AG10803 (cell line): ENCODE measurements at regions not wholly inside any gene's neighbourhood (a gene's known extent, or its start where the extent isn't known, plus 50 kb on each side); places are given as distances from the start of the nearest gene placed in this dataset.
"Not testable (repeated sequence)": the region's sequence is repeated elsewhere in the genome, so short reads cannot be mapped to it uniquely, and the experiment has no call there.

Source experiments
- DNase-seq: peaks from one replicate; pipeline ENCODE4 v3.0.0; 2010; ENCODE audit warnings: low read depth
- H3K4me3 ChIP-seq: 2 replicates; pipeline ENCODE4 v1.5.1; 2011; ENCODE audit warnings: mild to moderate bottlenecking, low read length, control low read depth
- TF ChIP-seq, protein P1 (sequence below): conservative IDR thresholded peaks from 2 replicates; pipeline ENCODE4 v1.5.1; 2011; ENCODE audit warnings: mild to moderate bottlenecking, low read length, control low read depth, inconsistent platforms

DNA sequence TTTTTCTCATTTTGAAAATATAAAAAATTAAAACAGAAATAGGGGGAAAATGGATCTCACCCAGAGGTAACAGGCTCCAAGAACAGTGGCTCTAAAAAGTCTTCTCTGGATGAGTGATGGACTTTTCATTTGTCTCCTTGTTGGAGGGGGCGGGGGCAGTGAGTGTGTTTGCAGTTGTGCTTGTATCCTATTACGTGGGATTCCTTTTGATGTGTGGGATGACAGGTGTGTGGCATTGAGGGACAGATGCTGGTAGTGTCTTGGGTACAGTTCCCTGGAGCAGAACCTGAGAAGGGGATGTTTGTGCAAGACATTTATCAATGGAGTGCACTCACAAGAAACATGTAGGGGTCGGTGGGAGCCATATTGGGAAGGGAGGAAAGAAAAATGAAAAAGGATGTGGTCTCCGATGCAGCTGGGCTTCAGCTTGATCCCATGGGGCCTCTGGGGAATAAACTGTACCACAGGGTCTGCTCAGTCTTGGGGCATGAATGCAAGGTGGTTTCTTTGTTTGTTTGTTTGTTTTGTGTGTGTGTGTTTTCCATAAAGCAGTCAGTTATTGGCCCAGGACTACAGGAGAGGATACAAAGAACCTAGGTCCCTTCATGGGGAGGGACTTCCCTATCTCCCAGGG, 120.0 kb upstream of the SLC35G4 start:
- DNase-seq: no peak
- TF ChIP-seq, protein P1, sequence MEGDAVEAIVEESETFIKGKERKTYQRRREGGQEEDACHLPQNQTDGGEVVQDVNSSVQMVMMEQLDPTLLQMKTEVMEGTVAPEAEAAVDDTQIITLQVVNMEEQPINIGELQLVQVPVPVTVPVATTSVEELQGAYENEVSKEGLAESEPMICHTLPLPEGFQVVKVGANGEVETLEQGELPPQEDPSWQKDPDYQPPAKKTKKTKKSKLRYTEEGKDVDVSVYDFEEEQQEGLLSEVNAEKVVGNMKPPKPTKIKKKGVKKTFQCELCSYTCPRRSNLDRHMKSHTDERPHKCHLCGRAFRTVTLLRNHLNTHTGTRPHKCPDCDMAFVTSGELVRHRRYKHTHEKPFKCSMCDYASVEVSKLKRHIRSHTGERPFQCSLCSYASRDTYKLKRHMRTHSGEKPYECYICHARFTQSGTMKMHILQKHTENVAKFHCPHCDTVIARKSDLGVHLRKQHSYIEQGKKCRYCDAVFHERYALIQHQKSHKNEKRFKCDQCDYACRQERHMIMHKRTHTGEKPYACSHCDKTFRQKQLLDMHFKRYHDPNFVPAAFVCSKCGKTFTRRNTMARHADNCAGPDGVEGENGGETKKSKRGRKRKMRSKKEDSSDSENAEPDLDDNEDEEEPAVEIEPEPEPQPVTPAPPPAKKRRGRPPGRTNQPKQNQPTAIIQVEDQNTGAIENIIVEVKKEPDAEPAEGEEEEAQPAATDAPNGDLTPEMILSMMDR: no peak
- H3K4me3 ChIP-seq: no peak overlapping the region

DNA sequence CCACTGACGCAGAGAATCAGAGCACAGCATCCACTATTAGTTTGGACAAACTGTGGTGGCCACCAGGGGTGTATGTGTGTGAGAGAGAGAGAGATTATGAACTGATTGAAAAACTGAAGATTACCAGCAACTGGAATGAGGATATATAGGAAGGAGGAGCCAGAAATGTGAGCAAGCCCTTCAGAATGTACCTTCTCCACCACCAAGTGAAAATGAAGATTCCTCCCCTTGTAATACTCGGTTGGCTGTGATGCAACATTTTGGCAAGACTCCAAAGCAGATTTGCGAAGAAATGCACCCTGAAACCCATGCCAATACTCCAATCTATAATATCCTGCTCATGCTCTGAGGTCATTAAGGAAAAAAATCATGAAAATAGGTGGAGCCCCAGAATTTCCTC, 121.2 kb upstream of the SLC35G4 start:
- TF ChIP-seq, protein P1: no peak
- peak; percentile 59 for DNase-seq
- no peak overlapping the region for H3K4me3 ChIP-seq

DNA sequence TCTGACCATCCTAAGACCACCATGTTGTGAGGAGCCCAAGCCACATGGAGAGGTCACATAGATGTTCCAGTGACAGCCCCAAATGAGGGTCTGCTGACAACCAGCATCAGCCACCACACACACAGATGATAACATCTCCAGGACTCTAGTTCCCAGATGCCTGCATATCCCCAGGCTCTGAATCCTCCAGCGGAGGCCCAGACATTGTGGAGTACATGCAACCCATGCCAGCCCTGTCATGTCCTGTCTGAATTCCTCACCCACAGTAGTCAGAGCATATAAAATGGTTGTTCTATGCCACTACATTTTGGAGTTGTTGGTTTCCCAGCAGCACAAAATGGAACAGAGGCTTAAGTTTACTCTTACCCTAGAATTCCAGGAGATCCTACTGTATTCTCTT, 122.0 kb upstream of the SLC35G4 start:
- TF ChIP-seq, protein P1: no peak
- H3K4me3 ChIP-seq: no peak overlapping the region
- no peak for DNase-seq

DNA sequence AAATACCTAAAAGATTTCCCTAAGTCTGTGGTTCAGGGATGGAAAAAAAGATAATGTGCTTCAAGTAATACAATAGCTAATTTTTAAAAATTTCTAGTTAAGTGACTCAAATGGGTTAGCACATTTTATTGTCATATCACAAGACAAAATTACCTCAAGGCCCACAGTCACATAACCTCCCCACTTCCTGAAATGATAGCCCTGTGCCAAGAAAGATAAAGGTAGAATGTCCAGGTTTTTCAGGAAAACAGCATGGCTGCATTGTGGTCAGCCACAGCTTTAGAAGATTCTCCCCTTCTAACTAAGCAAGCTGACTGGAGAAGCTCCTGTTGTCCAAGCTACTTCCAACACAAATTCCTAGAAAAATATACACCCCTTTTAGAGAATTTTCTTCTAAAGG, 127.1 kb upstream of the SLC35G4 start:
- no peak overlapping the region for H3K4me3 ChIP-seq
- TF ChIP-seq, protein P1: no peak
- no peak for DNase-seq

DNA sequence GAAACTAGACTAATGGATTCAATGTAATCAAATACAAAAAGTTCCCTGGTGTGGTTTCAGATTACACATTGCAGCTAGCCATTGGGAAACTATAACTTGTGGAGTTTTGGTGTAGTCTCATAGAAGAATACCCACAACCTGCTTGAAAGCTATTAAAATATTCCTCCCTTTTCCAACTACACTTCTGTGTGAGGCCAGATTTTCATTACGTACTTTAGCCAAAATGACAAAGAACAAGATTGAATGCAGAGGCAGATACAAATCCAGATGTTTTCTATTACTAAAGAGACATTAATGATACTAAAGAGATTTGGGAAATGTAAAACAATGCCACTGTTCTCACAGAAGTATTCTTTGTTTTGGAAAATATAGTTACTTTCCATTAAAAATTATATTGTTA, 128.7 kb upstream of the SLC35G4 start:
- TF ChIP-seq, protein P1: no peak
- H3K4me3 ChIP-seq: no peak overlapping the region
- peak; percentile 5 for DNase-seq

DNA sequence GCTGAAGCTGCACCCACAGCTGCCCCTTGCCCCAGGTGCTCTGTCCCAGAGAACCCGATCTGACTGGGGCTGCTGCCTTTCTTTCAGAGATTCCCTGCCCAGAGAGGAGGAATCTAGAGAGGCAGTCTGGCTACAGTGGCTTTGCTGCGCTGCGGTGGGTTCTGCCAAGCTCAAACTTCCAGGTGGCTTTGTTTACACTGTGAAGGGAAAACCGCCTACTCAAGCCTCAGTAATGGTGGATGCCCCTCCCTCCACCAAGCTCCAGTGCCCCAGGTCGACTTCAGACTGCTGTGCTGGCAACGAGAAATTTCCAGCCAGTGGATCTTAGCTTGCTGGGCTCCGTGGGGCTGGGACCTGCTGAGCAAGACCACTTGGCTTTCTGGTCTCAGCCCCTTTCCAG, 130.4 kb upstream of the SLC35G4 start:
- DNase-seq: not testable (repeated sequence)

DNA sequence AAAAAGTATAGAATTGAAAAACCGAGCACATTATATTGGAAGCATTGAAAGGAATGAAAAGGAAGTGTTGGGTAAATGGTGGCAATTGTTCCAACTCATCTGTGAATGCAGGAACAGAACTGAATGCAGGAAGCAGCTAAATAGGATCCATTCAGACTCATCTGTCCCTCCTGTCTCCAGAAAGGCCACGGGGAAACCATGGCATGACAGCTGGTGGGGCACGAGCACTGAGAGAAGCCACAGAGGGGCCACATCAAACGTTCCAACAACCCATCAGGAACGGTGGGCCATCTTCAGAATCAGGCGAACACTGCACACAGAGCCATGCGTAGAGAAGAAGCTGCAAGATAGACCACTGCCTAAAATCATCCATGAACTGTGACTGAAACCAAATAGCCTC, 138.5 kb upstream of the SLC35G4 start:
- DNase-seq: no peak
- H3K4me3 ChIP-seq: no peak overlapping the region
- TF ChIP-seq, protein P1: no peak

More for the DNA sequence above, 130.4 kb upstream of the SLC35G4 start:
- not testable (repeated sequence) for H3K4me3 ChIP-seq

DNA sequence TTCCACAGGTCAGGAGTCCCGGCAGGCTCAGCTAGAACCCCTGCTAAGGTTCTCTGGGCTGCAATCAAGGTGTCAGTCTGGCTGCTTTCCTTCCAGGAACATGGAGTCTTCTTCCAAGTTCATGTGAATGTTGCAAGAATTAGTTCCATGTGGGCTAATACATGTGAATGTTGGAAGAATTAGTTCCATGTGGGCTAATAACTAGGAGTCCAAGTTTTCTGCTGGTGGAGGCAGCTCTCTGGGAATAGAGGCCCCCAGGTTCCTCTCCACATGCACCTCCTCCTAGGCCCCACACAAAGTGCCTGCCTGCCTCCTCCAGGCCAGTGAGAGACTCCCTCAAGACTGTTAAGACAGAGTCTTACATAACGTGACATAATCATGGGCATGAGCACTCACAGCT, 140.8 kb upstream of the SLC35G4 start:
- TF ChIP-seq, protein P1: no peak
- no peak for DNase-seq
- no peak overlapping the region for H3K4me3 ChIP-seq
